ENCODE measurements at regions not wholly inside any gene's neighbourhood (a gene's known extent, or its start where the extent isn't known, plus 50 kb on each side); places are given as distances from the start of the nearest gene placed in this dataset.

GRCh38 chr5:167710444-167711073, 580.9 kb upstream of the WWC1 start:
- no peak for TF ChIP-seq ZFX (IDR thresholded peaks at IDR 0.05; ENCODE audit: borderline replicate concordance)
- TF ChIP-seq, protein P1, sequence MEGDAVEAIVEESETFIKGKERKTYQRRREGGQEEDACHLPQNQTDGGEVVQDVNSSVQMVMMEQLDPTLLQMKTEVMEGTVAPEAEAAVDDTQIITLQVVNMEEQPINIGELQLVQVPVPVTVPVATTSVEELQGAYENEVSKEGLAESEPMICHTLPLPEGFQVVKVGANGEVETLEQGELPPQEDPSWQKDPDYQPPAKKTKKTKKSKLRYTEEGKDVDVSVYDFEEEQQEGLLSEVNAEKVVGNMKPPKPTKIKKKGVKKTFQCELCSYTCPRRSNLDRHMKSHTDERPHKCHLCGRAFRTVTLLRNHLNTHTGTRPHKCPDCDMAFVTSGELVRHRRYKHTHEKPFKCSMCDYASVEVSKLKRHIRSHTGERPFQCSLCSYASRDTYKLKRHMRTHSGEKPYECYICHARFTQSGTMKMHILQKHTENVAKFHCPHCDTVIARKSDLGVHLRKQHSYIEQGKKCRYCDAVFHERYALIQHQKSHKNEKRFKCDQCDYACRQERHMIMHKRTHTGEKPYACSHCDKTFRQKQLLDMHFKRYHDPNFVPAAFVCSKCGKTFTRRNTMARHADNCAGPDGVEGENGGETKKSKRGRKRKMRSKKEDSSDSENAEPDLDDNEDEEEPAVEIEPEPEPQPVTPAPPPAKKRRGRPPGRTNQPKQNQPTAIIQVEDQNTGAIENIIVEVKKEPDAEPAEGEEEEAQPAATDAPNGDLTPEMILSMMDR (IDR thresholded peaks at IDR 0.05) = no peak
- H3K27ac ChIP-seq = no peak overlapping the region

- H3K27ac ChIP-seq = no peak overlapping the region
- TF ChIP-seq ZFX (IDR thresholded peaks at IDR 0.05; ENCODE audit: borderline replicate concordance) = no peak
Measured at GRCh38 chr5:167712986-167713585, 578.4 kb upstream of the WWC1 start.

DNA sequence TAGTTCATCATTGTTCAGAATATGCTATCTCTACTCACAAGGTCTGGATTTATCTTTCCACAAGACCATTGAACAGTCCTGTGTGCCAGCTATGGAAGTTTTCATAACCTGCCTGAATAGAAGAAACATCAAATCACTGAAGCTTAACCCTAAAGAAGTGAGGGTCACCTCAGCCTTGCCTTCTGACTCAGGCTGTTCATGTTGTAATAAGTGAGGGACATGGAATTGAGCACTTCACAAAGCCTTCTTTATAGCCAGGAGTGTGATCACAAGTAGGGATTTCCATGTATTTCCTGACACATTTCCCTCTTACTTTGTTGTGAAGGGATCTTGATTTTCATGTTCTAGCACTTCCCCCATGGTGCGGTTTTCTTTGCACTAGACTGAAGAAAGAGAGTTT, 577.5 kb upstream of the WWC1 start:
- TF ChIP-seq, protein P1 (IDR thresholded peaks at IDR 0.05) = no peak
- no peak for TF ChIP-seq ZFX (IDR thresholded peaks at IDR 0.05; ENCODE audit: borderline replicate concordance)
- no peak overlapping the region for H3K27ac ChIP-seq

DNA sequence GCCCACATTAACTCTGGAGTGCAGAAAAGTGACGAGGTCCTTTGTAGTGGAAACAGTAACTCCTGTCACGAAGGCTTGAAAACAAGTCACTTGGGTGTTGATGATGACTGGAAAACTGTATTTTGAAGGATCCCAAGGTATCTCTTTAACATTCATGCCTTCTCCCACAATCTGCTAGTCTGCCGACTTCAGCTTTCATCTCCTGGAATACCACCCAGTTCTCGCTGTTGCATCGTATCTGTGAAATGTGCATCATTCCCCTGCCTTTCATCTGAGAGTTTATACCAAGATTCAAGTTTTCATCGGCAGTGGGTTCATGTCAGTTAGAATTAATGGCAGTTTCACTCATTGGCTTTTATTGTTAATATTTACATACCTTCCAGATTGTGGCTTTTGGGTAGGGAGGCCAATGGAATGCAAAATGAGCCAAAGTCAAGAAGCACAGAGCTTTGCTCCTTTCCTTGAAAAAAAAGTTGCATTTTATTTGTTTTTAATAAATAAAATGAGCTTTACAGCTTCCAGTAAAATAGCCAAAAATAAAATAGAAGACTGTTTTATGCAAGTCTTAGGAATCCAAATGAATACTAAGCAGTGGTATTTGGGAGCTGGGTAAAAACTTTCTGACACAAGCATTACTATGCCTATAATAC, 575.2 kb upstream of the WWC1 start:
- H3K27ac ChIP-seq = no peak overlapping the region
- TF ChIP-seq ZFX (IDR thresholded peaks at IDR 0.05; ENCODE audit: borderline replicate concordance) = no peak
- TF ChIP-seq, protein P1 (IDR thresholded peaks at IDR 0.05) = no peak

GRCh38 chr5:167720259-167720658, 571.2 kb upstream of the WWC1 start:
- no peak overlapping the region for H3K27ac ChIP-seq
- no peak for TF ChIP-seq ZFX (IDR thresholded peaks at IDR 0.05; ENCODE audit: borderline replicate concordance)
- TF ChIP-seq, protein P1 (IDR thresholded peaks at IDR 0.05) = no peak

DNA sequence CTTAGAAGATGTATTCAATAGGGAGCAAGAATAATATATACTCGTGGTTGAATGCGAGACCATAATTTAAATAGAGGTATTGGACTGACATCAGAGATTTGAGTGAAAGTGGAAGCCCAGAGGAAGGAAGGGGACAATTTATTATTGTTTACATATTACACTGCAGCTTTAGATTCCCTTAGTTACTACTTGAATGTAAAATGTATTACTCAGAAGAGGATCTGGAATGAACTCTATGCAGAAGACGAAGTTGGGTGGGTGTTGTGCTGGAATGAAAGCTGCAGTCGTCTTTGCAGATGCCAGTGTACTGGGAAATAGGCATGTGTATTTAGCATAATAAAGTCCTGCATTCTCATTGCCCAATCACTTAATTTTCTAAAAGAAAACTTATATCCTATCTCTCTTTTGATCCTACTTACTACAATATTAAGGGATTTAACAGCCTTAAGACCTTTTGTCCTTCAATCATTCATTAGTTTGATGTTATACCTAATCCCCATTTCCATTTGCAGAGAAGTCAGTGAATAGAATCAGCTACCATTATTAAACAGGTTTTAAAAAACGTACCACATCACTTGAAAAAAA, 570.7 kb upstream of the WWC1 start:
- no peak for TF ChIP-seq ZFX (IDR thresholded peaks at IDR 0.05; ENCODE audit: borderline replicate concordance)
- TF ChIP-seq, protein P1 (IDR thresholded peaks at IDR 0.05) = no peak

DNA sequence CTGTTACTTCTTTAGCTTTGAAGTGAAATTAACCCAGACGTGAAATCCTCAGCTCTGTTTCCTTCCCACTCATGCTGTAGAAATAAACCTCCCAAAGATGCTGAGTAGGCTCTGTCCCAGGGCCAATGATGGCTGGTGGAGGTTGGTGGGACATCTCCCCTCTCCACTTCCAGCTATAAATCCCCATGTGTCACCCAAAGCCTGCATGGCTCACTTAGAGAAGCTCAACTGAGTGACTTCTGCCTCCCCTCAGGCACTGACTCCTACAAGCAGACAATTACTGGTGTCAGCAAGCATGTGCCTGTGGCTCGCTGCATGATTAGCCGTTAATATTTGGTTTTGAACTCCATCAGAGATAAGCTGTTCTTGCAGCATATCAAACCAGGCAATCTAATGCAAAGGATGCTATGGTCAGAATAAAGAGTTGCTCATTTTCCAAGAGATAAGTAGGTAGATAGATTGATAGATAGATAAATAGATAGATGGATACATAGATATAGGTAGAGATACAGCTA, 569.5 kb upstream of the WWC1 start:
- TF ChIP-seq, protein P1 (IDR thresholded peaks at IDR 0.05) = no peak
- no peak for TF ChIP-seq ZFX (IDR thresholded peaks at IDR 0.05; ENCODE audit: borderline replicate concordance)
- H3K27ac ChIP-seq = no peak overlapping the region

More for the DNA sequence above, 570.7 kb upstream of the WWC1 start:
- H3K27ac ChIP-seq = no peak overlapping the region
